ENCODE measurements at regions not wholly inside any gene's neighbourhood (a gene's known extent, or its start where the extent isn't known, plus 50 kb on each side); places are given as distances from the start of the nearest gene placed in this dataset.
"Not testable (repeated sequence)": the region's sequence is repeated elsewhere in the genome, so short reads cannot be mapped to it uniquely, and the experiment has no call there.

DNA sequence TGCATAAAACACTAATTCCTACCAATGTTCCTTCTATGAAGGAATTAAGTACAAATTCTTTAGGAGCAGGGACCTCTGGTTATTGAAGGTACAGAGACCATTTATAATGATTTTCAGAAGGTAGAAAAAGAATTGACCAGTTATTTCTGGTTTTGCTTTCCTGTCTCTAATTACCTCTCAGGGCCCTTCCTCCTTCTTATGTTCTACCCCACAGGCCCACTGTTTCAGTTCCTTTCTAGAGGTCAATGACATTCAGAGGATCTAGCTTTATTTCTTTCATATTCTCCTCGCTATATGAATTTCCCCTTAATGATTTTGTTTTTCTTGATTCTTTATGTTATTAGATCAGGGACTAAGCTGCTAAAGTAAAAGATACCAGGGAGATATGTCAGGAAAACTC is 345.0 kb upstream of the SPRY2 start:
- H3K9me3 ChIP-seq (replicated peaks) = peaks cover 9% of the 10 kb centered on the region; the same call in 1 of the 2 replicates
- no peaks in the 10 kb centered on the region for H3K27me3 ChIP-seq (replicated peaks)
- no peaks in the 10 kb centered on the region for H3K4me1 ChIP-seq (replicated peaks)
- no peaks in the 10 kb centered on the region for H3K36me3 ChIP-seq
- no peak for DNase-seq (ENCODE audit: low read depth in 1 of 2, low spot score in 2 of 2)
- no peak overlapping the region for H3K4me3 ChIP-seq
- no peak overlapping the region for H3K27ac ChIP-seq

GRCh38 chr13:80684217-80684991 is 343.5 kb upstream of the SPRY2 start:
- DNase-seq (ENCODE audit: low read depth in 1 of 2, low spot score in 2 of 2) = no peak
- Histone ChIP-seq H3K27ac (no peak overlapping the region), H3K36me3 (no peaks in the 10 kb centered on the region), H3K9me3 (replicated peaks) (peaks cover 4% of the 10 kb centered on the region; the same call in 1 of the 2 replicates), H3K27me3 (replicated peaks) (no peaks in the 10 kb centered on the region), H3K4me3 (no peak overlapping the region), H3K4me1 (replicated peaks) (no peaks in the 10 kb centered on the region)

GRCh38 chr13:80680786-80681366 is 339.9 kb upstream of the SPRY2 start:
- Histone ChIP-seq H3K4me3 (no peak overlapping the region), H3K27ac (no peak overlapping the region), H3K27me3 (replicated peaks) (no peaks in the 10 kb centered on the region), H3K9me3 (replicated peaks) (no peaks in the 10 kb centered on the region), H3K36me3 (no peaks in the 10 kb centered on the region), H3K4me1 (replicated peaks) (no peaks in the 10 kb centered on the region)
- DNase-seq (ENCODE audit: low read depth in 1 of 2, low spot score in 2 of 2) = no peak

GRCh38 chr13:80679423-80679822 is 338.5 kb upstream of the SPRY2 start:
- Histone ChIP-seq H3K4me3 (no peak overlapping the region), H3K36me3 (no peaks in the 10 kb centered on the region)
- no peak for DNase-seq (ENCODE audit: low read depth in 1 of 2, low spot score in 2 of 2)

GRCh38 chr13:80677227-80677626 is 336.3 kb upstream of the SPRY2 start:
- Histone ChIP-seq H3K9me3 (replicated peaks) (no peaks in the 10 kb centered on the region), H3K4me1 (replicated peaks) (no peaks in the 10 kb centered on the region), H3K27me3 (replicated peaks) (no peaks in the 10 kb centered on the region), H3K36me3 (no peaks in the 10 kb centered on the region), H3K4me3 (no peak overlapping the region), H3K27ac (no peak overlapping the region)
- no peak for DNase-seq (ENCODE audit: low read depth in 1 of 2, low spot score in 2 of 2)

More at GRCh38 chr13:80679423-80679822, 338.5 kb upstream of the SPRY2 start:
- Histone ChIP-seq H3K4me1 (replicated peaks) (no peaks in the 10 kb centered on the region), H3K27me3 (replicated peaks) (no peaks in the 10 kb centered on the region), H3K9me3 (replicated peaks) (no peaks in the 10 kb centered on the region), H3K27ac (no peak overlapping the region)

DNA sequence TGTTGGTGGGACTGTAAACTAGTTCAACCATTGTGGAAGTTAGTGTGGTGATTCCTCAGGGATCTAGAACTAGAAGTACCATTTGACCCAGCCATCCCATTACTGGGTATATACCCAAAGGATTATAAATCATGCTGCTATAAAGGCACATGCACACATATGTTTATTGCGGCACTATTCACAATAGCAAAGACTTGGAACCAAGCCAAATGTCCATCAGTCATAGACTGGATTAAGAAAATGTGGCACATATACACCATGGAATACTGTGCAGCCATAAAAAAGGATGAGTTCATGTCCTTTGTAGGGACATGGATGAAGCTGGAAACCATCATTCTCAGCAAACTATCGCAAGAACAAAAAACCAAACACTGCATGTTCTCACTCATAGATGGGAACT is 334.5 kb upstream of the SPRY2 start:
- H3K4me1 ChIP-seq (replicated peaks); H3K27ac ChIP-seq; DNase-seq (ENCODE audit: low read depth in 1 of 2, low spot score in 2 of 2); H3K9me3 ChIP-seq (replicated peaks); H3K36me3 ChIP-seq; H3K27me3 ChIP-seq (replicated peaks); H3K4me3 ChIP-seq: not testable (repeated sequence)

GRCh38 chr13:80671773-80672172 is 330.8 kb upstream of the SPRY2 start:
- no peaks in the 10 kb centered on the region for H3K4me1 ChIP-seq (replicated peaks)
- H3K9me3 ChIP-seq (replicated peaks) = no peaks in the 10 kb centered on the region; the same call in 1 of the 2 replicates
- no peaks in the 10 kb centered on the region for H3K27me3 ChIP-seq (replicated peaks)
- no peak for DNase-seq (ENCODE audit: low read depth in 1 of 2, low spot score in 2 of 2)
- H3K36me3 ChIP-seq = no peaks in the 10 kb centered on the region
- no peak overlapping the region for H3K27ac ChIP-seq
- H3K4me3 ChIP-seq = no peak overlapping the region

GRCh38 chr13:80669112-80669511 is 328.2 kb upstream of the SPRY2 start:
- Histone ChIP-seq H3K36me3 (no peaks in the 10 kb centered on the region), H3K27me3 (replicated peaks) (no peaks in the 10 kb centered on the region), H3K4me1 (replicated peaks) (no peaks in the 10 kb centered on the region), H3K9me3 (replicated peaks) (no peaks in the 10 kb centered on the region; the same call in 1 of the 2 replicates), H3K27ac (no peak overlapping the region), H3K4me3 (no peak overlapping the region)
- no peak for DNase-seq (ENCODE audit: low read depth in 1 of 2, low spot score in 2 of 2)

- Histone ChIP-seq H3K36me3 (no peaks in the 10 kb centered on the region), H3K4me1 (replicated peaks) (no peaks in the 10 kb centered on the region), H3K27me3 (replicated peaks) (no peaks in the 10 kb centered on the region), H3K27ac (no peak overlapping the region), H3K4me3 (no peak overlapping the region), H3K9me3 (replicated peaks) (no peaks in the 10 kb centered on the region; the same call in 1 of the 2 replicates)
- DNase-seq (ENCODE audit: low read depth in 1 of 2, low spot score in 2 of 2) = no peak
Observed at GRCh38 chr13:80668452-80668851, 327.5 kb upstream of the SPRY2 start.

DNA sequence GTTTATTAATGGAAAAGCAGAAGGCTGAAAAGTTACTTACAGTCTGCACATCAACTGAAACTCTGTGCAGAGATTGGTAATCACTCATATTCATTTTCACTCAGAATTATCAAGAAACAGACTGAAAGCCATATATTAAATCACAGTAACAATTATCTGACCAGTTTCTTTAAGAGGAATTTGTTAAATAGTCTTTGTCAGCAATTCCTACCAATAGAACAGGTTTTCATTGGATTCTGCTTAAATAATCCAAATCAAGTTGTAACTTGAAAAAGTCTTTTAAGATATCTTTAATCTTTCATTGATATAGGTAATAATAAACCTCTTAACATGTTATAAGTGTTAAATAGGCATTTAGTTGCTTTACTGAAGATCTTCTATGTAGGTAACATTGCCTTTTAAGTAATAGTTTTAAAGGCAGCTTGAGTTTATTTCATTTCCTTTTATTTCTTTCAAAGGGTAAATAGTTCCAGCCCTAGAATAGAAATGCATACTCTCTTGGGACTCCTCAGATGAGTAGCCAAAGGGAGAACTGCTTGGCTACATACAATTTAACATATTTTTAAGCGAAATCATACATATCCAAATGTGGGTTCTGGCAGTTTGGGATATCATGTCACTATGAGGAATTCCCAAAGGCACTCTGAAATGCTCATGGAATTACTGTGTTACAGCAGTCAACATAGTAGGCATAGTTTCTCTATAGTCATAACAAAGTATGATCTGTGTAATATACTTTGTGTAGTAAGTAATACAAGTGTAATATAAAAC is 326.0 kb upstream of the SPRY2 start:
- Histone ChIP-seq H3K4me3 (no peak overlapping the region), H3K27ac (no peak overlapping the region), H3K9me3 (replicated peaks) (no peaks in the 10 kb centered on the region; the same call in 1 of the 2 replicates), H3K4me1 (replicated peaks) (no peaks in the 10 kb centered on the region), H3K27me3 (replicated peaks) (0 out of 2 replicates have a peak, but pooled peaks cover 3% of the 10 kb centered on the region), H3K36me3 (no peaks in the 10 kb centered on the region)
- DNase-seq (ENCODE audit: low read depth in 1 of 2, low spot score in 2 of 2) = no peak

DNA sequence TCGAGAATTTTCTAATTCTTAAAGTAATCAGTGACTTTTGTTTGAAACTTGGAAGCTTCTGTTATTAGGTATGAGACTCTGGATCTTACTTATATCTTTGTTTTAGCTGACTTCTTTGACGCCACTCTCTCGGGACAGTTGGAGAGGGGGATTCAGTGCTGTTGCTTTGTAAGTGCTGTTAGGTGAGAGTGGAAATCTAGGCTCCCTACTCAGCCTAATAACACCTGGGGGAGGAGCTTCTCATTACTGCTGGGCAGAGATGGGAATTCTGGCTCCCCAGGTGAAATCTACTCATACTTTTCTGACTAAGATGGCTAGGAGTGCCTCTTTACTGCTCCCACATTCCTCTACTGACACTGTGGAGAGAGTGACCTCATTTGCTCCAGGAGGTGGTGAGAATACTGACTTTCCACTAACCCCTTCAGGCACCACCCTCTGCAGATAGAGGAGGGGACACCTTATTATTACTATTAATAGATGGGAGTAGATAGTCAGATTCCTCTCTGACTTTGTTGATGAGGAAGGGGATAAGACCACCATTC is 324.9 kb upstream of the SPRY2 start:
- H3K4me3 ChIP-seq = no peak overlapping the region
- 0 out of 2 replicates have a peak, but pooled peaks cover 3% of the 10 kb centered on the region for H3K27me3 ChIP-seq (replicated peaks)
- no peaks in the 10 kb centered on the region for H3K36me3 ChIP-seq
- H3K4me1 ChIP-seq (replicated peaks) = no peaks in the 10 kb centered on the region
- no peak overlapping the region for H3K27ac ChIP-seq
- no peak for DNase-seq (ENCODE audit: low read depth in 1 of 2, low spot score in 2 of 2)
- no peaks in the 10 kb centered on the region for H3K9me3 ChIP-seq (replicated peaks)

- H3K4me1 ChIP-seq (replicated peaks) = no peaks in the 10 kb centered on the region
- no peak overlapping the region for H3K4me3 ChIP-seq
- no peaks in the 10 kb centered on the region for H3K36me3 ChIP-seq
- 0 out of 2 replicates have a peak, but pooled peaks cover 3% of the 10 kb centered on the region for H3K27me3 ChIP-seq (replicated peaks)
- no peaks in the 10 kb centered on the region for H3K9me3 ChIP-seq (replicated peaks)
- H3K27ac ChIP-seq = no peak overlapping the region
- no peak for DNase-seq (ENCODE audit: low read depth in 1 of 2, low spot score in 2 of 2)
Observed at GRCh38 chr13:80664950-80665349, 324.0 kb upstream of the SPRY2 start.

GRCh38 chr13:80663788-80664187 is 322.9 kb upstream of the SPRY2 start:
- DNase-seq (ENCODE audit: low read depth in 1 of 2, low spot score in 2 of 2) = no peak
- H3K9me3 ChIP-seq (replicated peaks) = no peaks in the 10 kb centered on the region
- no peak overlapping the region for H3K4me3 ChIP-seq
- H3K4me1 ChIP-seq (replicated peaks) = no peaks in the 10 kb centered on the region
- no peak overlapping the region for H3K27ac ChIP-seq
- no peaks in the 10 kb centered on the region for H3K36me3 ChIP-seq
- H3K27me3 ChIP-seq (replicated peaks) = 0 out of 2 replicates have a peak, but pooled peaks cover 3% of the 10 kb centered on the region
